Prostate gland (tissue), 2 donors: ENCODE measurements at regions not wholly inside any gene's neighbourhood (a gene's known extent, or its start where the extent isn't known, plus 50 kb on each side); places are given as distances from the start of the nearest gene placed in this dataset.

Experiments
- DNase-seq: peaks from one replicate; pipeline ENCODE4 v3.0.0-alpha.2; 2019; ENCODE audit warnings: low spot score
- H3K27ac ChIP-seq, 2 donors: fragments of 200-600 bp; sonication (generic); 2 replicates each; pipeline ENCODE4 v1.5.1; 2017 to 2019
- H3K27me3 ChIP-seq: fragments of 200-600 bp; sonication (generic); replicated peaks from 2 replicates; pipeline ENCODE4 v1.5.1; 2019; ENCODE audit not compliant: insufficient read depth
- H3K36me3 ChIP-seq, 2 donors: fragments of 200-600 bp; sonication (generic); 1 replicate in 1 of 2; 2 replicates in 1 of 2; pipeline versions ENCODE4 v1.5.1 to v1.8.1; 2017 to 2019
- H3K4me1 ChIP-seq: fragments of 200-600 bp; sonication (generic); replicated peaks from 2 replicates; pipeline ENCODE4 v1.5.1; 2019
- H3K4me3 ChIP-seq, 2 donors: fragments of 200-600 bp; sonication (generic); 2 replicates each; pipeline ENCODE4 v1.5.1; 2017 to 2019
- H3K9me3 ChIP-seq: fragments of 200-600 bp; sonication (generic); 2 replicates; pipeline ENCODE4 v1.5.1; 2017
- POLR2A ChIP-seq: fragments of 450-650 bp; IDR thresholded peaks from one replicate; pipeline ENCODE4 v1.6.1; 2016; ENCODE audit warnings: antibody characterized with exemption, mild to moderate bottlenecking
- POLR2AphosphoS5 ChIP-seq: sonication (generic); formaldehyde crosslinking; IDR thresholded peaks from one replicate; pipeline ENCODE4 v1.6.1; 2017; ENCODE audit warnings: antibody characterized with exemption
- WGBS: methylation state at CpG from one replicate; pipeline ENCODE4 v1.1.5; 2018; 5-methylcytosine and 5-hydroxymethylcytosine counted together
- intact Hi-C: fragments of 100-400 bp; cut with DNase I; formaldehyde crosslinking; loops from one replicate; pipeline ENCODE4 v1.14.2; 2022
- TF ChIP-seq, protein P1 (sequence below), 4 experiments: fragments of 200-600 bp in 2 of 4; fragments of 450-650 bp in 2 of 4; sonication (generic) in 2 of 4; IDR thresholded peaks; 1 replicate in 3 of 4; 2 replicates in 1 of 4; pipeline ENCODE4 v1.5.1; 2016 to 2019; ENCODE audit warnings: antibody characterized with exemption in 4 of 4, mild to moderate bottlenecking in 2 of 4, moderate library complexity in 2 of 4

DNA sequence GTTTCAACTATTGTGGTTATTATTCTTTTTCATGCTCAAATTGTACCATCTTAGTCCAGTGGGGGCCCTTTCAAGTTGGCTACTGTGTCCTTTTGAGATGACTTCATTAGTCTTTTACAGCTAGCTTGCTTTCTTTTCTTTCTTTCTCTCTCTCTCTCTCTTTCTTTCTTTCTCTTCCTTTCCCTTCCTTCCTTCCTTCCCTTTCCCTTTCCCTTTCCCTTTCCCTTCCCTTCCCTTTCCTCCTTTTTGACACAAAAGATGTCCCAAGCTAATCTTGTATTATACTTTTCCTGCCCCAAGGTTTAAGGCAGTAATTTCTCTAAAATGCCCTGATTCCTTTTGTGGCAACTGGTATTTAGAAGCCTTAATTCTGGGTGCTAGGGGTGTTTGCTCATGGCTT lies 213.0 kb upstream of the TBC1D5 start:
- DNase-seq = no peak
- no peak overlapping the region for H3K27ac ChIP-seq
- H3K27me3 ChIP-seq = no peaks in the 10 kb centered on the region
- intact Hi-C loops = no loop called here
- no peak overlapping the region for H3K4me3 ChIP-seq
- H3K4me1 ChIP-seq = no peaks in the 10 kb centered on the region
- H3K36me3 ChIP-seq = no peaks in the 10 kb centered on the region
- H3K9me3 ChIP-seq = no peaks in the 10 kb centered on the region
- no peak for TF ChIP-seq POLR2A
- TF ChIP-seq POLR2AphosphoS5 = no peak
- TF ChIP-seq, protein P1, sequence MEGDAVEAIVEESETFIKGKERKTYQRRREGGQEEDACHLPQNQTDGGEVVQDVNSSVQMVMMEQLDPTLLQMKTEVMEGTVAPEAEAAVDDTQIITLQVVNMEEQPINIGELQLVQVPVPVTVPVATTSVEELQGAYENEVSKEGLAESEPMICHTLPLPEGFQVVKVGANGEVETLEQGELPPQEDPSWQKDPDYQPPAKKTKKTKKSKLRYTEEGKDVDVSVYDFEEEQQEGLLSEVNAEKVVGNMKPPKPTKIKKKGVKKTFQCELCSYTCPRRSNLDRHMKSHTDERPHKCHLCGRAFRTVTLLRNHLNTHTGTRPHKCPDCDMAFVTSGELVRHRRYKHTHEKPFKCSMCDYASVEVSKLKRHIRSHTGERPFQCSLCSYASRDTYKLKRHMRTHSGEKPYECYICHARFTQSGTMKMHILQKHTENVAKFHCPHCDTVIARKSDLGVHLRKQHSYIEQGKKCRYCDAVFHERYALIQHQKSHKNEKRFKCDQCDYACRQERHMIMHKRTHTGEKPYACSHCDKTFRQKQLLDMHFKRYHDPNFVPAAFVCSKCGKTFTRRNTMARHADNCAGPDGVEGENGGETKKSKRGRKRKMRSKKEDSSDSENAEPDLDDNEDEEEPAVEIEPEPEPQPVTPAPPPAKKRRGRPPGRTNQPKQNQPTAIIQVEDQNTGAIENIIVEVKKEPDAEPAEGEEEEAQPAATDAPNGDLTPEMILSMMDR (IDR thresholded peaks at IDR 0.05) = no peak

DNA sequence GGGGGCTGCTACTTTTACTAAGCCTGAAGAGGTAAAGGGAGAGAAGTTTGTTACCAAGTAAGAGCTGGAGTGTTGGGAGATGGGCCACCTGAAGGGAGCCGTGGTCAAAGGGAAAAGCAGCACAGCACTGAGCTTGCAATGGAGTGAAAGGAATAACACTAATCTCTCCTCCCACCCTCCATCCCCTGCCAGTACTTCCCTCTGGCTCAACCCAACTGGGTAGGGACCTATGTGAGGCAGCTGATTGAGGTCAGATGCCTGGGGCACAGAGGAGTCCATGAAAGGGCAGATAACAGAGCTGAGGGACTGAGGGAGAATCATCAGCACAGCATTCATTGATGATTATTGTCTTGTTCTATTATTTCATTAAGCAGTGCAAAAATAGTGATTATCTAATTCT lies 212.4 kb upstream of the TBC1D5 start:
- DNase-seq = no peak
- Histone ChIP-seq H3K9me3 (no peaks in the 10 kb centered on the region), H3K4me1 (no peaks in the 10 kb centered on the region), H3K36me3 (no peaks in the 10 kb centered on the region), H3K27me3 (no peaks in the 10 kb centered on the region), H3K4me3 (no peak overlapping the region), H3K27ac (no peak overlapping the region)
- intact Hi-C loops = no loop called here
- WGBS = 69% methylated on average over 1 of the region's 1 CpG
- no peak for TF ChIP-seq POLR2AphosphoS5
- TF ChIP-seq POLR2A = no peak
- TF ChIP-seq, protein P1 (IDR thresholded peaks at IDR 0.05) = no peak

DNA sequence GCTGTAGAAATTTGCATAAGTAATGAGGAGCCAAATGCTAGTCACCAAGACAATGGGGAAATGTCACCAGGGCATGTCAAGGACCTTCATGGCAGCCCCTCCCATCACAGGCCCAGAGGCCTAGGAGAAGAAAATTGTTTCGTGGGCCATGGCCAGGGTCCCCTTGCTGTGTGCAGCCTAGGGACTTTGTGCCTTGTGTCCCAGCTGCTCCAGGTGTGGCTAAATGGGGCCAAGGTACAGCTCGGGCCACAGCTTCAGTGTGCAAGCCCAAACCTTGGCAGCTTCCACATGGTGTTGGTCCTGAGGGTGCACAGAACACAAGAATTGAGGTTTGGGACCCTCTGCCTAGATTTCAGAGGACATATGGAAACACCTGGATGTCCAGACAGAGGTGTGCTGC lies 208.8 kb upstream of the TBC1D5 start:
- no peak overlapping the region for H3K27ac ChIP-seq
- H3K9me3 ChIP-seq = no peaks in the 10 kb centered on the region
- 87% methylated on average over 2 of the region's 2 CpGs for WGBS
- TF ChIP-seq, protein P1 (IDR thresholded peaks at IDR 0.05) = no peak
- TF ChIP-seq POLR2A = no peak
- TF ChIP-seq POLR2AphosphoS5 = no peak
- no peak for DNase-seq
- no peaks in the 10 kb centered on the region for H3K36me3 ChIP-seq
- intact Hi-C loops = no loop called here
- H3K4me3 ChIP-seq = no peak overlapping the region
- H3K27me3 ChIP-seq = no peaks in the 10 kb centered on the region
- H3K4me1 ChIP-seq = no peaks in the 10 kb centered on the region

DNA sequence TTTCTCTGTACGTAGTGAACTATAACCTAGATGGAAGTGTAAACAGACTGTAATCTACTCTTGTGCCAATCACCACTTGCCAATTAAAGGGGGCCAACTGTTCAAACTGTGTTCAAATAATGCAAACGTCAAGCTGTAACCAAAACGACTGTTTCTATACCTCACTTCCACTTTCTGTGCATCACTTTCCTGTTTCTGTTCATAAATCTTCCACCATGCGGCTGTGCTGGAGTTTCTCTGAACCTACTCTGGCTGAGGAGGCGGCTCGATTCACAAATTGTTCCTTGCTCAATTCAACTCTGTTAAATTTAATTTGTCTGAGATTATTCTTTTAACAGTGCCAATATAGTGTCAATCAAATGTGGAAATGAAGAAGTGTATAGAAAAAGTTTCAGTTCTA lies 206.7 kb upstream of the TBC1D5 start:
- intact Hi-C loops = no loop called here
- H3K27me3 ChIP-seq = no peaks in the 10 kb centered on the region
- WGBS = 55% methylated on average over 6 of the region's 6 CpGs
- no peak overlapping the region for H3K27ac ChIP-seq
- no peaks in the 10 kb centered on the region for H3K9me3 ChIP-seq
- H3K4me3 ChIP-seq = no peak overlapping the region
- H3K4me1 ChIP-seq = no peaks in the 10 kb centered on the region
- DNase-seq = no peak
- H3K36me3 ChIP-seq = no peaks in the 10 kb centered on the region
- TF ChIP-seq POLR2AphosphoS5 (no peak), POLR2A (no peak)
- TF ChIP-seq, protein P1 (IDR thresholded peaks at IDR 0.05) = no peak

DNA sequence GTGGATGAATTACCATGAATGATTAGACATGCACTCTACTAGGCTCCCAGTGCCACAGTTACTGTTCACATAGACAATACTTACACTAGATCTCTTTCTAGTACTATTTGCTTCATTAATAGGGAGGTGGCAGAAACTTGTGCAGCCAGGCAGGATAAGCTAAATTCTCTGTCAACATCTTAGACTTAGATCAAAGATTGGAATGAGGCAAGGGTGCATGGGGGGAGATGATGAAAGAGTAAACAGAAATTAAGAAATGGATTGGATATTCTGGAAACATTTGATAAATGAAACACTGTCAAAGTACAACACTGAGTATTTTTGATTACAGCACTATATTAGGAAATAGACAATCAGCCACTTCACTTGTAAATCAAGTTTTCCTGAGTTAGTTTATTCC lies 205.4 kb upstream of the TBC1D5 start:
- H3K27me3 ChIP-seq = no peaks in the 10 kb centered on the region
- no peak for DNase-seq
- no peaks in the 10 kb centered on the region for H3K36me3 ChIP-seq
- H3K4me3 ChIP-seq = no peak overlapping the region
- TF ChIP-seq, protein P1 (IDR thresholded peaks at IDR 0.05) = no peak
- no peak for TF ChIP-seq POLR2AphosphoS5
- no peak for TF ChIP-seq POLR2A
- no peaks in the 10 kb centered on the region for H3K9me3 ChIP-seq
- intact Hi-C loops = no loop called here
- H3K4me1 ChIP-seq = no peaks in the 10 kb centered on the region
- no peak overlapping the region for H3K27ac ChIP-seq
